ENCODE measurements at regions not wholly inside any gene's neighbourhood (a gene's known extent, or its start where the extent isn't known, plus 50 kb on each side); places are given as distances from the start of the nearest gene placed in this dataset.

- TF ChIP-seq CTCF (IDR thresholded peaks at IDR 0.05) (no peak), POLR2A (IDR thresholded peaks at IDR 0.05) (no peak)
These were observed 87.5 kb downstream of the RGS2 start for GRCh38 chr1:192896376-192896775.

Measured in thyroid gland (tissue), 4 donors.